ENCODE measurements at regions not wholly inside any gene's neighbourhood (a gene's known extent, or its start where the extent isn't known, plus 50 kb on each side); places are given as distances from the start of the nearest gene placed in this dataset.

GRCh38 chr6:25154034-25154596 lies 125.1 kb upstream of the CARMIL1 start:
- no peak for TF ChIP-seq PREB (CRISPR knock-in tag; IDR thresholded peaks at IDR 0.05; ENCODE audit: borderline replicate concordance)
- no peak for TF ChIP-seq CTCF (IDR thresholded peaks at IDR 0.05)
- TF ChIP-seq JUN (CRISPR knock-in tag; IDR thresholded peaks at IDR 0.05): no peak
- TF ChIP-seq MXD4 (CRISPR knock-in tag; IDR thresholded peaks at IDR 0.05; ENCODE audit: borderline replicate concordance): no peak
- TF ChIP-seq TP53 (CRISPR knock-in tag; IDR thresholded peaks at IDR 0.05): no peak
- TF ChIP-seq MAX (CRISPR knock-in tag; IDR thresholded peaks at IDR 0.05): no peak
- no peak for TF ChIP-seq E2F1 (CRISPR knock-in tag; IDR thresholded peaks at IDR 0.05)
- TF ChIP-seq MLX (CRISPR knock-in tag; IDR thresholded peaks at IDR 0.05): no peak
- no peak for TF ChIP-seq FOXK1 (CRISPR knock-in tag; IDR thresholded peaks at IDR 0.05)
- TF ChIP-seq USF2 (CRISPR knock-in tag; IDR thresholded peaks at IDR 0.05): no peak
- no peak for TF ChIP-seq ATF2 (CRISPR knock-in tag; IDR thresholded peaks at IDR 0.05; ENCODE audit: borderline replicate concordance, low read depth)

All from WTC11 (cell line).